ENCODE measurements at regions not wholly inside any gene's neighbourhood (a gene's known extent, or its start where the extent isn't known, plus 50 kb on each side); places are given as distances from the start of the nearest gene placed in this dataset.
"Not testable (repeated sequence)": the region's sequence is repeated elsewhere in the genome, so short reads cannot be mapped to it uniquely, and the experiment has no call there.

GRCh38 chr7:67673861-67674260 is 677.2 kb downstream of the TYW1 start:
- no peak for TF ChIP-seq CTCF (IDR thresholded peaks at IDR 0.05)
- Histone ChIP-seq H3K27ac (no peak overlapping the region), H3K4me1 (no peaks in the 10 kb centered on the region), H3K9me3 (no peaks in the 10 kb centered on the region), H3K36me3 (no peaks in the 10 kb centered on the region), H3K4me3 (no peak overlapping the region), H3K27me3 (no peaks in the 10 kb centered on the region)
- DNase-seq: no peak
- intact Hi-C loops (cut with DNase I; ENCODE audit: low total_unique reads): no loop called here

- intact Hi-C loops (cut with DNase I; ENCODE audit: low total_unique reads); H3K9me3 ChIP-seq; H3K27ac ChIP-seq; DNase-seq; H3K4me3 ChIP-seq; H3K36me3 ChIP-seq; H3K27me3 ChIP-seq; H3K4me1 ChIP-seq: not testable (repeated sequence)
Observed at GRCh38 chr7:67674862-67675261, 678.2 kb downstream of the TYW1 start.

GRCh38 chr7:67675971-67676370 is 679.3 kb downstream of the TYW1 start:
- intact Hi-C loops (cut with DNase I; ENCODE audit: low total_unique reads): no loop called here
- DNase-seq: no peak

GRCh38 chr7:67678419-67678818 is 681.8 kb downstream of the TYW1 start:
- no peak overlapping the region for H3K4me3 ChIP-seq
- H3K36me3 ChIP-seq: no peaks in the 10 kb centered on the region
- H3K4me1 ChIP-seq: no peaks in the 10 kb centered on the region
- intact Hi-C loops (cut with DNase I; ENCODE audit: low total_unique reads): no loop called here
- no peaks in the 10 kb centered on the region for H3K27me3 ChIP-seq
- no peak overlapping the region for H3K27ac ChIP-seq
- no peak for DNase-seq
- no peak for TF ChIP-seq CTCF (IDR thresholded peaks at IDR 0.05)
- no peaks in the 10 kb centered on the region for H3K9me3 ChIP-seq

More at GRCh38 chr7:67675971-67676370, 679.3 kb downstream of the TYW1 start:
- no peaks in the 10 kb centered on the region for H3K36me3 ChIP-seq
- H3K4me1 ChIP-seq: no peaks in the 10 kb centered on the region
- H3K9me3 ChIP-seq: no peaks in the 10 kb centered on the region
- no peak overlapping the region for H3K4me3 ChIP-seq
- no peak for TF ChIP-seq CTCF (IDR thresholded peaks at IDR 0.05)
- H3K27me3 ChIP-seq: no peaks in the 10 kb centered on the region
- no peak overlapping the region for H3K27ac ChIP-seq

- no peak for TF ChIP-seq CTCF (IDR thresholded peaks at IDR 0.05)
- DNase-seq: no peak
- no peaks in the 10 kb centered on the region for H3K27me3 ChIP-seq
- no peaks in the 10 kb centered on the region for H3K9me3 ChIP-seq
- no peak overlapping the region for H3K4me3 ChIP-seq
- no peak overlapping the region for H3K27ac ChIP-seq
- no peaks in the 10 kb centered on the region for H3K36me3 ChIP-seq
- intact Hi-C loops (cut with DNase I; ENCODE audit: low total_unique reads): no loop called here
- no peaks in the 10 kb centered on the region for H3K4me1 ChIP-seq
Observed at GRCh38 chr7:67683628-67684027, 687.0 kb downstream of the TYW1 start.

GRCh38 chr7:67690700-67691099 is 694.1 kb downstream of the TYW1 start:
- H3K36me3 ChIP-seq: no peaks in the 10 kb centered on the region
- TF ChIP-seq CTCF (IDR thresholded peaks at IDR 0.05): no peak
- DNase-seq: no peak
- H3K27me3 ChIP-seq: no peaks in the 10 kb centered on the region
- no peaks in the 10 kb centered on the region for H3K9me3 ChIP-seq
- no peak overlapping the region for H3K27ac ChIP-seq
- H3K4me3 ChIP-seq: no peak overlapping the region
- no peaks in the 10 kb centered on the region for H3K4me1 ChIP-seq
- intact Hi-C loops (cut with DNase I; ENCODE audit: low total_unique reads): no loop called here
